AG20443 (cell line): ENCODE measurements at regions not wholly inside any gene's neighbourhood (a gene's known extent, or its start where the extent isn't known, plus 50 kb on each side); places are given as distances from the start of the nearest gene placed in this dataset.
"Not testable (repeated sequence)": the region's sequence is repeated elsewhere in the genome, so short reads cannot be mapped to it uniquely, and the experiment has no call there.

Experiments
- DNase-seq: peaks from one replicate; pipeline ENCODE4 v3.0.0; 2012; ENCODE audit warnings: low spot score, mixed read lengths

GRCh38 chr17:15864061-15864460, 80.9 kb upstream of the ADORA2B start:
- not testable (repeated sequence) for DNase-seq

DNA sequence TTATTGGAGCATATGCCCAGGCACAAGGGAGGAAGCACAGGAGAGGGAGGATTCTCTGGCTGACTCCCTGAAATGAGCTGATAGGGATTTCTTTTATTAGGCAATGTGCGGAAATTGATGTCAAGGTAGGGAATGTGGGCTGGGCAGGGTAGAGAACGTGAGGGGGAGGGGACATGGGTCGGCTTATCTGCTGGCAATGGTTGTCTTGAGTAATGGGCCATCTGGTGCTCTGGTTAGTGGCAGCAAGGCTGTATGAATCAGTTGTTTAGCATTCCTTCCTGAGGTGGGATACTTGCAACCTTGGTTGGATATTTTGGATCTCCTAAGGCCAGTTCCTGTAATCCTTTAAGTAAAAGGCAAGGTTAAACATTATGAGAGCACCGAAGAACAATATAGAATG, 80.5 kb upstream of the ADORA2B start:
- DNase-seq, result not testable (repeated sequence)

- DNase-seq, result not testable (repeated sequence)
Observed at GRCh38 chr17:15866015-15866414, 78.9 kb upstream of the ADORA2B start.

DNA sequence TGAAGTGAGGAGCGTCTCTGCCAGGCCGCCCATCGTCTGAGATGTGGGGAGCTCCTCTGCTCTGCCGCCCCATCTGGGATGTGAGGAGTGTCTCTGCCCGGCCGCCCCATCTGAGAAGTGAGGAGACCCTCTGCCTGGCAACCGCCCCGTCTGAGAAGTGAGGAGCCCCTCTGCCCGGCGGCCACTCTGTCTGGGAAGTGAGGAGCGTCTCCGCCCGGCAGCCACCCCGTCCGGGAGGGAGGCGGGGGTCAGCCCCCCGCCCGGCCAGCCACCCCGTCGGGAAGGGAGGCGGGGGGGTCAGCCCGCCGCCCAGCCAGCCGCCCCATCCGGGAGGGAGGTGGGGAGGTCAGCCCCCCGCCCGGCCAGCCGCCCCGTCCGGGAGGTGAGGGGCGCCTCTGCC, 77.6 kb upstream of the ADORA2B start:
- not testable (repeated sequence) for DNase-seq

DNA sequence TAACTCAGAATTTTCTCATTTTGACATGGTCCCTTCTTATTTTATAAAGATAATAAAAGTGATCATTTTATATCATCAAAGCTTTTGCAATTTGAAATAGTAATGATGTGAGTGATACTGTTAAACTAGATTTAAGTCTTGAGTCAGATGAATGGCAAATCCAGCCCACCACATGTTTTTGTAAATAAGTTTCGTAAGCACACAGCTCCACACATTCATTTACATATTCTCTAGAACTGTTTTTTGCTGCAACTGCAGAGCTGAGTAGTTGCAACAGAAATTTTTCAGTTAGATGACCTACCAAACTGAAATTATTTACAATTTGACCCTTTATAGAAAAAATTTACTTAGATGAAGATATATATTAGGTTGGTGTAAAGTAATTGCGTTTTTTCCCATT, 75.1 kb upstream of the ADORA2B start:
- not testable (repeated sequence) for DNase-seq

GRCh38 chr17:15872677-15873076, 72.3 kb upstream of the ADORA2B start:
- DNase-seq, result not testable (repeated sequence)

DNA sequence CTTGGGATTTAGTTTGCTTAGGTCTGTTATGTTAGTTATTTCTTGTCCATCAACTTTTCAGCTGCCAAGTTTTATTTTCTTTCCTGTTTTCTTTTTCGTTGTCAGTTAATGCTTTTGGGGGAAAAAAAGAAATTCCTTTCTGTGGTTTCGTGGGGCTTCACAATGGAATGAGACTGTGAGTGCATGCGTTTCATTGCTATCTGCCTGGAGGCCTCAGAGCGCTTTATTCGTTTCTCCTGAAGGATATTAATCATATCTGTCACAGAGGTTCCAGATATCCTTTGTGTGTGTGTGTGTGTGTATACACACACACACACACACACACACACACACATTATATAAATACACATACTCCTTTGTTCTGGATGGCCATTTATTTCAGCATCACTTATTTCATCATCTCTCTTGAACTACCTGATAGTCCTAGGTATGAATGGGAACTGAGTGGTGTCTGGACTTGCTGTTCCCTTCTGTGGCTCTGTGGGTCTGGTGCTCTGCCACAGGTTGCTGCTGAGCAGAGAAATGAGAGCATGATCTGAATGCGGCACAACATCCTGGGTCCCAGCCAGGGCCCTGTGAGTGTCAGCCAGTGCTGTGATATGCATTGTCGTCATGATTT, 66.9 kb upstream of the ADORA2B start:
- not testable (repeated sequence) for DNase-seq

DNA sequence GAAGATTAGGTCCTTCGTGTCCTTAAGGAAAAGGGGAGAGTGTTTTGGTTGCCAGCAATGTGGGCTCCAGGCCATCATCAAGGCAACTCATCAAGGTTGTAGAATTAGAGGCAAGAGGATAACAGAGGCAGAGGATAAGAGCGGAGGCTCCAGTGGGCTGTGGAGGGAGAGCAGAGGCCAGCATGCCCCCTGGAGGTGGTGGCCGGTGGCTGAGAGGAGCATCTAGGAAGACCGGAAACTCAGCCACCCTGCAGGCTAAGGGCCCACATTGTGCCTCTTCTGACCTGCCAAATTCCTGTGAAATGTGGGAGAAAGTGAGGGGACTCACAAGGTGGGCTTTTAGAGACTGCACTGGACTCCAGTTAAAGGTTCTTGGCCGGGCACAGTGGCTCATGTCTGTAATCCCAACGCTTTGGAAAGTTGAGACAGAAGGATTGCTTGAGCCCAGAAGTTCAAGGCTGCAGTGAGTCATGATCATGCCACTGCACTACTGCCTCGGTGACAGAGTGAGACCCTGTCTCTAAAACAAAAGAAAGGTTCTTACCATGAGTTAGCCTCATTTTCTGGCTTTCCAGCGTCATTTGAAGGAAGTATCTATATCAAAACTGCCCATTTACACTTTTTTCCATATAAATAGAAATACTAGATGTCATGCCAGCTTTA, 62.7 kb upstream of the ADORA2B start:
- DNase-seq, result no peak

DNA sequence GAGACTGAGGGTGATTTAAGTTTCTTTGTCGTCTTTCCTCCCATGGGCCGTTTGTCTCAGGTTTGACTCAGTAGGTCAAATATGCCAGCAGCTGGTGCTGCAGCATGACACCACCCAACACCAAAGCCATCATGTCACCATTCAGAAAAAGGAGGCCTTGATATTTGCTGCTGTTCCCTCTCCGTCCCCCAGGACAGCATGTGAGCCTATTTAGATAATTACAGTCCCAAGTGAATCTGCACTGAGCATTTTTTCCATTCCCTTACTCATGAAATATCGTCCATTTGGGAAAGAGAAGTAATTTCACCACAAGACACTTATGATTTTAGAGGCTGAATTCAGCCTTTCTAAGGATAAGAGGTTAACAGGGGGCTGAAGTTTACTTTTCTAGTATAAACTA, 62.2 kb upstream of the ADORA2B start:
- DNase-seq, result no peak

DNA sequence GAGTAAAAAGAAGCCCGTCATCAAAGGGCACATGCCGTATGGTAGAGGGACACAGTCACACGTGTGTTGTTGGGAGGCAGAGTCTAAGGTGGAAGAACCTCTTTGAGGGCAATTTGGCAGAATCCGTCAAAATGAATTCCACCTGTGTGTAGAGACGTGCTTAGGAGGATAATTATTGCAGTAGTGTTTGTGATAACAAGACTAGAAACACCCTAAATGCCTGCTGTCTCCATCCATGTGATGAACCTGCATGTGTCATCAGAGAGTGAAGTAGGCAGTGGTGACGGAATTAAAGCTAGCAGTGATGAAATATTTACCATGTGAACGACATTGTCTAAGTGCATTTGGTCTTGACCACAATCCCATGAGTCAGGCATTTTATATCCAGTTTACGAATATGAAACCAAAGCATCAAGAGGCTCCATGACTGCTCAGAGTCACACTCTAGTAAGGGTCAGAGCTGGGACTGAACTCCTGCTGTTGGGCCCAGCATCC, 61.3 kb upstream of the ADORA2B start:
- DNase-seq, result peak; percentile 32

DNA sequence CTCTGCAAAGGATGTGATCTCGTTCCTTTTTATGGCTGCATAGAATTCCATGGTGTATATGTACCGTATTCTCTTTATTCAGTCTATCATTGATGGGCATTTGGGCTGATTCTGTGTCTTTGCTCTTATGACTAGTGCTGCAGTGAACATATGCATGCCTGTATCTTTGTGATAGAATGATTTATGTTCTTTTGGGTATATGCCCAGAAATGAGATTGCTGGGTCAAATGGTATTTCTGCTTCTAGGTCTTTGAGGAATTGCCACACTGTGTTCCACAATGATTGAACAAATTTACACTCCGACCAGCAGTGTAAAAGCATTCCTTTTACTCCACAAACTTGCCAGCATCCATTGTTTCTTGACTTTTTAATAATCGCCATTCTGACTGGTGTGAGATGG, 60.2 kb upstream of the ADORA2B start:
- DNase-seq, result no peak

DNA sequence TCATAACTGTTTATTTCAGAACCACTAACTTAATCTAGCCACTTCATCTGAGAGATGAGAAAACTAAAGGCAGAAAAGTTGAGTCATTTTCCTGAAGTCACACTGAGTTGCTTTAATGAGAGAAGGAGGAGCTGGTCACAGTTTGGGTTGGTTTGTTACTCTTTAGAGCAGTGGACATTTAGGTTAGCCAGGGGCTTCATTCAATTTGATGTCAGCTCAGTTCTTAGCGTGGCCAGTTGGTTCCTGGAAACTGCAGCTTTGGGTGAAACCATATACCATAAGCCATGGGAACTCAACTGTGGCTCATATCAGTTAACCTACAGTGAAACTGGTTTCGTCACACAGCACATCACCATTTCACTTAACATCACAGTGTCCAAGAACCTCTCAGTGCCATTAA, 59.2 kb upstream of the ADORA2B start:
- no peak for DNase-seq

- DNase-seq, result no peak
Observed at GRCh38 chr17:15886221-15886620, 58.7 kb upstream of the ADORA2B start.

GRCh38 chr17:15886804-15887203, 58.1 kb upstream of the ADORA2B start:
- no peak for DNase-seq

DNA sequence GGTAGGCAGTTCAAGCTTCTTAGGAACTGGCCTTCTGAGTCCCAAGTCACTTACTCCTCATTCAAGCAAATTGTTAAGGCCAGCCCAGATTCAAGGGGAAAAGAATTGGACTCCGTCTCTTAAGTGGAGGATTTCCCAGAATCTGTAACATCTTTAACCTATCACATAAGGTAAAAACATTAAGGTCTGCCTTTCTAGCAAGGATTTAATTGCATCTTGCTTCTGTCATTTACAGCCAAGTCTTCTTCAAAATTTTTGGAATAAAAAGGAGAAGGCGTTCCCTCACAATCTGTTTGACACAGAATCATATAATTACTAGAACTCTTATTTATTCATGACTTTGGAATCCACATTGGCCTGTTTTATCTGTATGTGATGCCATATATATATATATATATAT, 56.5 kb upstream of the ADORA2B start:
- no peak for DNase-seq

GRCh38 chr17:15890279-15890892, 54.5 kb upstream of the ADORA2B start:
- DNase-seq, result no peak

- no peak for DNase-seq
Observed at GRCh38 chr17:15891318-15891717, 53.6 kb upstream of the ADORA2B start.

- DNase-seq, result no peak
Observed at GRCh38 chr17:15892244-15892643, 52.7 kb upstream of the ADORA2B start.

DNA sequence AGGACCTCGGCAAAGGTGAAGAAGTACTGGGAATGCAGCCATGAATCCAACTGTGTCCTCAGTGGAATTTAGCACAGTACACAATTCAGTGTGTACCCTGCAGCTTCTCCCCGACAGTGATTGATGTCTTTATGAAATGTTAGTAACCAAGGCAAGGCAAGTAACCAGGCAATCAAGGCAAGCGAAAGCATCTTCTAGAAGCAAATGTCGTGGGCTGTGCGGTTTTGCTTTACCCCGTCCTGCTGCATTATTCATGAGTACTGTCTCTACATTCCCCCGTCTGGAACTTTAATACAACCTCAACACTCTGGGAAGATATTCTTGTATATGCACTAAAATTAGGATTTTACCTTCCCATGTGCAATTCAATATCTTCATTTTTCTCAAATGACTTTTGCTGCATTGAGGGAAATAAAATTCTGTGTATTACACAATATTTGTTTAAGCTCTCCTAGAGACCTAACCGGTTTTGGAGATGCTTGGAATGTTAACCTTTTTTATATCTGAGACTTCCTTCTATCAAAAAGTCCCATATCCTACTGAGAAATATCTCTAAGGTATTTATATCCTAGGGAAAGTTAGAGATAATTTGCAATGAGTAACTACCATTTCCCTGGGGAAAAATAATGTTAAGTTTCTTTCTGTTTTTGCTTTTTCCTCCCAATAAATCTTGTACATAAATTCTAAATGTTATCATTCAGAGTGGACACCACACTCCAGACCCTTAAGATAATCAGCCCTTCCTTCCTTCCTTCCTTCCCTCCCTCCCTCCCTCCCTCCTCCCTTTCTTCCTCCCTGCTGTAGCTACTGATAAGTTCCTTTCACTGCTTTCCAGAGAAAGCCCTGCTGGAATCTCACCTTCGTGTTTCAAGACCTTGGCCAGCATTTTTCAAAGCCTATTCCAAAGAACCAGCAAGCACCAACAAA, 51.9 kb upstream of the ADORA2B start:
- DNase-seq, result no peak

DNA sequence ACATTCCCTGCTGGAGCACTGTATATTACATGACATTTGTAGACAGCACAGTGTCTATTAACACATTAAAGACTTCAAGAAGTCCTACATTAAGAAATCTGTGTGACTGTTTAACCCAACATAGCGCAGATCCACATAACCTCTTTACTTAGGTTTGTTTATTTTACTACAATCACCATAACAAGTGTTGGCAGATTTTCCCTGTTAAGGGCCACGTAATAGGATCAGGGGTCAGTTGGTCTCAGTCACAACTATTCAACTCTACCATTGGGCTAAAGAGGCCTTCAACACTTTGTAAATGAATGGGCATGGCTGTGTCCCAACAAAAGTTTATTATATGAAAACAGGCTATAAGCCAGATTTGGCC, 51.3 kb upstream of the ADORA2B start:
- DNase-seq, result no peak

DNA sequence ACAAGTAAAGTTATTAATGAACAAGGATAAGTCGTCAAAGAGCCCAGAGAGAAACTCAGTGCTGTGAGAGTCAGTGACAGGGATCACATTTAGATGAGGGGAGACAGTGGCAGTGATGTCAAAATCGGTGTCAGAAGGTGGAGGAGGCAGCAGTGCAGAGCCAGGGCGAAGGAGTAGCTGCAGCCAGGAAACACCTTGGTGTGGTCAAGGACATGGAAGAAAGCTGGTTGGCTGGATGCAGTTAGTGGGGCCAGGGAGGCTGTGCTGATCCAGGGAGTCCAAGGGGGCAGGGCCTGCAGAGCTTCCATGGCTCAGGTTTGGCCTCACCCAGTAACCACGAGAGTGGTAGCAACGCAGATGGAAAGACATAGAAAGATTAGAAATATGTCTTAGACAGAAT, 50.7 kb upstream of the ADORA2B start:
- no peak for DNase-seq

- DNase-seq, result no peak
Observed at GRCh38 chr17:15894913-15895658, 49.8 kb upstream of the ADORA2B start.
